T-cell (primary cell): ENCODE measurements at regions not wholly inside any gene's neighbourhood (a gene's known extent, or its start where the extent isn't known, plus 50 kb on each side); places are given as distances from the start of the nearest gene placed in this dataset.
"Not testable (repeated sequence)": the region's sequence is repeated elsewhere in the genome, so short reads cannot be mapped to it uniquely, and the experiment has no call there.

Experiments used
- ATAC-seq, 4 experiments: fragments of 200-7000 bp in 3 of 4; fragments of 150-1000 bp in 1 of 4; cut with Tn5 transposase; replicated peaks in 1 of 4; 1 replicate in 3 of 4; 2 replicates in 1 of 4; pipeline ENCODE4 v1.10.0; 2021; ENCODE audit warnings: moderate library complexity in 3 of 4, mild to moderate bottlenecking in 2 of 4, moderate number of reproducible peaks in 1 of 4
- CTCF ChIA-PET, 2 donors: fragments of 300-600 bp; sonication (Branson Sonifier 250); formaldehyde crosslinking; loops; one replicate each; lab custom pipeline; 2022; ENCODE audit warnings: antibody characterized with exemption in 2 of 2; lab: Charles Lee
- POLR2A ChIA-PET, 2 donors: fragments of 300-600 bp; sonication (Branson Sonifier 250); formaldehyde crosslinking; loops; one replicate each; lab custom pipeline; 2022; ENCODE audit warnings: antibody characterized with exemption in 2 of 2; lab: Charles Lee
- DNase-seq, 35 experiments: peaks; one replicate each; pipeline versions ENCODE4 v3.0.0 to v3.0.0-alpha.2; 2013 to 2023
- H3K27ac ChIP-seq: one replicate; pipeline ENCODE4 v1.5.1; 2013; ENCODE audit warnings: low read length
- H3K27me3 ChIP-seq, 2 experiments: replicated peaks in 1 of 2; 1 replicate in 1 of 2; 2 replicates in 1 of 2; pipeline versions ENCODE4 v1.6.1 to v1.7.0; 2013; ENCODE audit warnings: low read length in 1 of 2, mixed read lengths in 1 of 2; ENCODE audit not compliant: control insufficient read depth in 2 of 2, insufficient read depth in 2 of 2; ENCODE audit errors: extremely low read depth in 1 of 2
- H3K36me3 ChIP-seq, 2 donors: 1 replicate in 1 of 2; 2 replicates in 1 of 2; pipeline versions ENCODE4 v1.6.1 to v1.7.0; 2013; ENCODE audit warnings: low read length in 1 of 2; ENCODE audit not compliant: control insufficient read depth in 2 of 2, insufficient read depth in 1 of 2; ENCODE audit errors: extremely low read depth in 1 of 2
- H3K4me1 ChIP-seq, 2 experiments: 1 replicate in 1 of 2; 2 replicates in 1 of 2; pipeline versions ENCODE4 v1.6.1 to v1.7.0; 2013; ENCODE audit warnings: low read length in 2 of 2, mixed read lengths in 1 of 2; ENCODE audit not compliant: insufficient read depth in 2 of 2, control insufficient read depth in 1 of 2; ENCODE audit errors: extremely low read depth in 1 of 2
- H3K4me3 ChIP-seq, 2 donors: 1 replicate in 1 of 2; 2 replicates in 1 of 2; pipeline versions ENCODE4 v1.5.1 to v1.7.0; 2013; ENCODE audit warnings: mild to moderate bottlenecking in 2 of 2, low read length in 1 of 2, moderate library complexity in 1 of 2; ENCODE audit not compliant: control insufficient read depth in 1 of 2; ENCODE audit errors: extremely low read depth in 1 of 2
- H3K9me3 ChIP-seq: 2 replicates; pipeline ENCODE4 v1.7.0; 2013
- H3K27ac Mint-ChIP-seq, 2 donors: one replicate each; pipeline ENCODE4 v1.8.0; 2020 to 2021; ENCODE audit warnings: mild to moderate bottlenecking in 2 of 2, mixed read lengths in 2 of 2
- H3K27me3 Mint-ChIP-seq, 2 donors: one replicate each; pipeline ENCODE4 v1.8.0; 2021 to 2022; ENCODE audit warnings: mixed read lengths in 2 of 2
- H3K36me3 Mint-ChIP-seq: one replicate; pipeline ENCODE4 v1.8.0; 2021; ENCODE audit warnings: mixed read lengths
- H3K4me1 Mint-ChIP-seq, 3 donors: one replicate each; pipeline ENCODE4 v1.8.0; 2020 to 2022; ENCODE audit warnings: mixed read lengths in 3 of 3, mild to moderate bottlenecking in 1 of 3
- H3K4me3 Mint-ChIP-seq, 3 donors: one replicate each; pipeline ENCODE4 v1.8.0; 2020 to 2022; ENCODE audit warnings: mild to moderate bottlenecking in 3 of 3, mixed read lengths in 3 of 3, moderate library complexity in 3 of 3
- H3K9me3 Mint-ChIP-seq, 3 donors: one replicate each; pipeline ENCODE4 v1.8.0; 2020 to 2022; ENCODE audit warnings: mixed read lengths in 3 of 3
- WGBS: methylation state at CpG from one replicate; pipeline ENCODE4 v1.1.5; 2013; ENCODE audit warnings: missing lambda C conversion rate; ENCODE audit not compliant: insufficient coverage; 5-methylcytosine and 5-hydroxymethylcytosine counted together

DNA sequence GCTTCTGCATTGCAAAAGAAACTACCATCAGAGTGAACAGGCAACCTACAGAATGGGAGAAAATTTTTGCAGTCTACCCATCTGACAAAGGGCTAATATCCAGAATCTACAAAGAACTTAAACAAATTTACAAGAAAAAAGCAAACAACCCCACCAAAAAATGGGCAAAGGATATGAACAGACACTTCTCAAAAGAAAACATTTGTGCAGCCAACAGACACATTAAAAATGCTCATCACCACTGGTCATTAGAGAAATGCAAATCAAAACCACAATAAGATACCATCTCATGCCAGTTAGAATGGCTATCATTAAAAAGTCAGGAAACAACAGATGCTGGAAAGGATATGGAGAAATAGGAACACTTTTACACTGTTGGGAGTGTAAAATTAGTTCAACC lies 157.3 kb downstream of the ARL4A start:
- H3K4me1 Mint-ChIP-seq, H3K27me3 Mint-ChIP-seq, POLR2A ChIA-PET, H3K9me3 ChIP-seq, H3K27ac Mint-ChIP-seq, H3K36me3 Mint-ChIP-seq, H3K4me3 Mint-ChIP-seq, H3K4me1 ChIP-seq, CTCF ChIA-PET, H3K27me3 ChIP-seq, ATAC-seq, H3K36me3 ChIP-seq, H3K27ac ChIP-seq, H3K4me3 ChIP-seq, DNase-seq: not testable (repeated sequence)
- H3K9me3 Mint-ChIP-seq = peaks cover 14 to 27% (median 14%) of the 10 kb centered on the region in 3 donors

DNA sequence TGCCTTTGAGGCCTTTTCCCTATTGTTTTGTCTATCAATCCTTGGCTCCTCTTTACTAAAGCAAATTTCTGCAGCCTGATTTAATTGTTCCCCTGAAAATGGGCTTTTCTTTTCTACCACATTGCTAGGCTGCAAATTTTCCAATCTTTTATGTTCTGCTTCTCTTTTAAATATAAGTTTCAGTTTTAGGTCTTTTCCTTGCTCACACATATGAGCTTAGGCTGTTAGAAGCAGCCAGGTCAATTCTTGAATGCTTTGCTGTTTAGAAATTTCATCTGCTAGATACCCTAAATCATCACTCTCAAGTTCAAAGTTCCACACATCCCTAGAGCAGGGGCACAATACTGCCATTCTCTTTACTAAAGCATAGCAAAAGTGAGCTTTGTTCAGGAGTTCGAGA lies 159.6 kb downstream of the ARL4A start:
- H3K27ac ChIP-seq = no peak overlapping the region
- no peaks in the 10 kb centered on the region for H3K9me3 ChIP-seq

DNA sequence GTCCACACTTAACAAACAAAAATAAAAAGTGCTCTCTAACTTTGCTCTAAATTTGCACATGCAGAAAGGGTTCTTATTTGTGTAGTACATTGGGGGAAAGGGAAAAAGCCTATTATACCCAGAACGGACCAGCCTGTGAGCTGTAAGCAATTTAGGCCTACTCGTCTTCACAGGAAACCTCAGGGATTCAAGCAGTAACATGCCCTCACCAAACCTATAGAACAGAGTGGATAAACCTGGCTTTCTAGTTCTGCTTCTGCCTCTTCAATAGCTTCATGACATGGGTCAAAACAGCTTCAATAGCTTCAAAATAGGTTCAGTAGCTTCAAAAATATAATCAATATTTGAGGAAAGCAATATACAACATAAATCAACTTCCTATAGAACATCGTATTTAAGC lies 163.7 kb downstream of the ARL4A start:
- no peak for ATAC-seq
- ChIA-PET POLR2A (no interaction called here), CTCF (no interaction called here)
- no peak overlapping the region for H3K4me3 Mint-ChIP-seq
- H3K36me3 Mint-ChIP-seq = no peaks in the 10 kb centered on the region
- Histone ChIP-seq H3K4me1 (no peaks in the 10 kb centered on the region), H3K9me3 (no peaks in the 10 kb centered on the region), H3K27me3 (no peaks in the 10 kb centered on the region), H3K4me3 (no peak overlapping the region), H3K27ac (no peak overlapping the region), H3K36me3 (no peaks in the 10 kb centered on the region)
- no peaks in the 10 kb centered on the region for H3K27me3 Mint-ChIP-seq
- H3K4me1 Mint-ChIP-seq = no peaks in the 10 kb centered on the region
- no peak overlapping the region for H3K27ac Mint-ChIP-seq
- no CpG with 5 or more reads among the region's 3 CpGs for WGBS
- no peak for DNase-seq
- peaks cover 0 to 11% (median 5%) of the 10 kb centered on the region in 3 donors for H3K9me3 Mint-ChIP-seq

More for the DNA sequence above, 159.6 kb downstream of the ARL4A start:
- Mint-ChIP-seq H3K36me3 (no peaks in the 10 kb centered on the region), H3K9me3 (peaks cover 10 to 27% (median 14%) of the 10 kb centered on the region in 3 donors), H3K27ac (no peak overlapping the region), H3K27me3 (no peaks in the 10 kb centered on the region), H3K4me1 (no peaks in the 10 kb centered on the region), H3K4me3 (no peak overlapping the region)
- Histone ChIP-seq H3K4me1 (no peaks in the 10 kb centered on the region), H3K4me3 (no peak overlapping the region), H3K27me3 (no peaks in the 10 kb centered on the region), H3K36me3 (no peaks in the 10 kb centered on the region)
- WGBS = no CpG with 5 or more reads among the region's 1 CpG
- CTCF ChIA-PET = interaction anchor here in 1 of 2 donors (0.7 kb wide), 1 partner anchor 58 kb away, joined by 3 read pairs; no protein-coding TSS in a partner anchor
- no peak for DNase-seq
- POLR2A ChIA-PET = no interaction called here
- ATAC-seq = no peak

DNA sequence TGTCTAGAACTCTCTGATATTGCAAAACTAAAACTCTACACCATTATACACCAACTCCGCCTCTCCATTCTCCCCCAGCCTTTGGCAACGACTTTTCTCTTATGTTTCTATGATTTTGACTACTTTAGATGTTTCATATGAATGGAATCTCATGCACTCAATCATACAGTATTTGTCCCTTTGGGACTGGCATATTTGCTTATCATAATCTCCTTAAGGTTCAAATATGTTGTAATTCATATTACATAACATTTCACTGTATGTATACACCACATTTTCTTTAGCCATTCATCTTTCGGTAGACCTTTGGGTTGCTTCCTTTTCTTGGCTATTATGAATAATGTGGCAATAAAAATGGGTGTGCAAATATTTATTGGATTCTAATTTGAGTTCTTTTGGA lies 164.4 kb downstream of the ARL4A start:
- H3K4me3 Mint-ChIP-seq = no peak overlapping the region
- no CpG with 5 or more reads among the region's 3 CpGs for whole genome bisulfite sequencing
- no peaks in the 10 kb centered on the region for H3K36me3 ChIP-seq
- H3K9me3 ChIP-seq = no peaks in the 10 kb centered on the region
- H3K4me3 ChIP-seq = no peak overlapping the region
- DNase-seq (no peak), ATAC-seq (no peak)
- no peak overlapping the region for H3K27ac Mint-ChIP-seq
- H3K27me3 Mint-ChIP-seq = no peaks in the 10 kb centered on the region
- H3K27ac ChIP-seq = no peak overlapping the region
- no peaks in the 10 kb centered on the region for H3K4me1 ChIP-seq
- peaks cover 0 to 10% (median 5%) of the 10 kb centered on the region in 3 donors for H3K9me3 Mint-ChIP-seq
- ChIA-PET POLR2A (no interaction called here), CTCF (no interaction called here)
- H3K4me1 Mint-ChIP-seq = no peaks in the 10 kb centered on the region
- H3K27me3 ChIP-seq = no peaks in the 10 kb centered on the region
- no peaks in the 10 kb centered on the region for H3K36me3 Mint-ChIP-seq

GRCh38 chr7:12855036-12855435 lies 167.6 kb downstream of the ARL4A start:
- Mint-ChIP-seq H3K4me3 (no peak overlapping the region), H3K4me1 (no peaks in the 10 kb centered on the region), H3K36me3 (no peaks in the 10 kb centered on the region), H3K9me3 (no peaks in the 10 kb centered on the region), H3K27me3 (peaks cover 0 to 2% of the 10 kb centered on the region in 2 donors), H3K27ac (no peak overlapping the region)
- H3K4me1 ChIP-seq = no peaks in the 10 kb centered on the region
- CTCF ChIA-PET = no interaction called here
- POLR2A ChIA-PET = no interaction called here
- no peak overlapping the region for H3K27ac ChIP-seq
- H3K36me3 ChIP-seq = no peaks in the 10 kb centered on the region
- H3K9me3 ChIP-seq = no peaks in the 10 kb centered on the region
- H3K4me3 ChIP-seq = no peak overlapping the region
- H3K27me3 ChIP-seq = no peaks in the 10 kb centered on the region
- WGBS = no CpG with 5 or more reads among the region's 4 CpGs
- ATAC-seq = no peak
- DNase-seq = no peak

DNA sequence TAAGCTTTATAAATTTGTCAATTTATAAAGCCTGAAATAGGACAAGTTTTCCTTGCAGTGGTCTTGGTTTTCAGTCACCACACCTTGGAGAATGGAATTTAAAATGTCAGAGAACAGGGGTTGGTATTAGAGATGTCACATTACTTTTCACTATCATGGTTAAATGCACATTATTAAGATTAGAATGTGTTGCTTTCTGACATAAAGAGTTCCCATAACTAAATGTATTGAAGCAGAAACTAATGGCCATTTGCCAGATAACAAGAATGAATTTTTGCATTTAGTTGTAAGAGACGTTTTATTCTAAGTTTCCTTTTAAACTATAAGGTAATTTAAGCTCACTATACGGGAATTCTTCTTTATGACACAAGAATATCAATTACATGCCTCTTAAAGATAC lies 172.3 kb downstream of the ARL4A start:
- H3K9me3 Mint-ChIP-seq = no peaks in the 10 kb centered on the region
- H3K27me3 Mint-ChIP-seq = peaks cover 0 to 3% of the 10 kb centered on the region in 2 donors
- POLR2A ChIA-PET = no interaction called here
- no peak overlapping the region for H3K27ac ChIP-seq
- CTCF ChIA-PET = no interaction called here
- H3K4me1 Mint-ChIP-seq = no peaks in the 10 kb centered on the region
- WGBS = no CpG with 5 or more reads among the region's 2 CpGs
- H3K36me3 Mint-ChIP-seq = no peaks in the 10 kb centered on the region
- H3K27ac Mint-ChIP-seq = no peak overlapping the region
- ATAC-seq = no peak
- no peaks in the 10 kb centered on the region for H3K9me3 ChIP-seq
- H3K4me3 ChIP-seq = no peak overlapping the region
- H3K4me3 Mint-ChIP-seq = no peak overlapping the region
- no peak for DNase-seq
- H3K27me3 ChIP-seq = peaks cover 0 to 11% of the 10 kb centered on the region in 2 experiments
- H3K4me1 ChIP-seq = no peaks in the 10 kb centered on the region
- H3K36me3 ChIP-seq = no peaks in the 10 kb centered on the region

GRCh38 chr7:12861070-12861469 lies 173.6 kb downstream of the ARL4A start:
- Histone ChIP-seq H3K4me1 (no peaks in the 10 kb centered on the region), H3K27ac (no peak overlapping the region), H3K27me3 (peaks cover 0 to 16% of the 10 kb centered on the region in 2 experiments), H3K4me3 (no peak overlapping the region), H3K9me3 (no peaks in the 10 kb centered on the region), H3K36me3 (no peaks in the 10 kb centered on the region)
- DNase-seq = no peak
- no peak for ATAC-seq
- Mint-ChIP-seq H3K27ac (no peak overlapping the region), H3K4me1 (no peaks in the 10 kb centered on the region), H3K27me3 (peaks cover 4 to 8% of the 10 kb centered on the region in 2 donors), H3K4me3 (no peak overlapping the region), H3K9me3 (no peaks in the 10 kb centered on the region), H3K36me3 (no peaks in the 10 kb centered on the region)
- WGBS = 50% methylated on average over 2 of the region's 3 CpGs
- ChIA-PET POLR2A (no interaction called here), CTCF (no interaction called here)
